ENCODE measurements at regions not wholly inside any gene's neighbourhood (a gene's known extent, or its start where the extent isn't known, plus 50 kb on each side); places are given as distances from the start of the nearest gene placed in this dataset.

GRCh38 chr5:74546796-74547195 lies 93.7 kb downstream of the ENC1 start:
- TF ChIP-seq EZH2 (IDR thresholded peaks at IDR 0.05; ENCODE audit: borderline replicate concordance, low read depth, low read length, severe bottlenecking) (no peak), CTCF (IDR thresholded peaks at IDR 0.05; ENCODE audit: borderline replicate concordance, extremely low read depth, low read length, poor library complexity, severe bottlenecking) (no peak)
